Tibial artery (tissue), 4 donors: ENCODE measurements at regions not wholly inside any gene's neighbourhood (a gene's known extent, or its start where the extent isn't known, plus 50 kb on each side); places are given as distances from the start of the nearest gene placed in this dataset.
"Not testable (repeated sequence)": the region's sequence is repeated elsewhere in the genome, so short reads cannot be mapped to it uniquely, and the experiment has no call there.

Source experiments
- DNase-seq, 2 donors: peaks; one replicate each; pipeline ENCODE4 v3.0.0-alpha.2; 2019
- H3K27ac ChIP-seq, 2 donors: fragments of 200-600 bp; sonication (generic) in 1 of 2; 1 replicate in 1 of 2; 2 replicates in 1 of 2; pipeline ENCODE4 v1.5.1; 2018 to 2019; ENCODE audit warnings: mild to moderate bottlenecking in 1 of 2
- H3K27me3 ChIP-seq, 2 donors: fragments of 200-600 bp; sonication (generic) in 1 of 2; one replicate each; pipeline versions ENCODE4 v1.5.1 to v1.6.0; 2016 to 2019
- H3K36me3 ChIP-seq, 3 donors: fragments of 200-600 bp; sonication (generic) in 2 of 3; one replicate each; pipeline ENCODE4 v1.5.1; 2016 to 2019; ENCODE audit warnings: mild to moderate bottlenecking in 2 of 3
- H3K4me1 ChIP-seq, 4 donors: fragments of 200-600 bp; sonication (generic) in 2 of 4; 1 replicate in 3 of 4; 2 replicates in 1 of 4; pipeline ENCODE4 v1.5.1; 2016 to 2019
- H3K4me3 ChIP-seq, 2 donors: fragments of 200-600 bp; sonication (generic) in 1 of 2; 1 replicate in 1 of 2; 2 replicates in 1 of 2; pipeline ENCODE4 v1.5.1; 2018 to 2019; ENCODE audit warnings: mild to moderate bottlenecking in 2 of 2
- H3K9me3 ChIP-seq, 3 donors: fragments of 200-600 bp; sonication (generic) in 1 of 3; one replicate each; pipeline ENCODE4 v1.5.1; 2016 to 2019
- CTCF ChIP-seq, 2 experiments: fragments of 200-600 bp in 1 of 2; fragments of 450-650 bp in 1 of 2; IDR thresholded peaks; one replicate each; pipeline ENCODE4 v1.5.1; 2017 to 2019; ENCODE audit warnings: antibody characterized with exemption in 2 of 2, mild to moderate bottlenecking in 1 of 2, moderate library complexity in 1 of 2
- intact Hi-C: fragments of 100-400 bp; cut with DNase I; formaldehyde crosslinking; loops from one replicate; pipeline ENCODE4 v1.15.0; 2023; ENCODE audit warnings: low total_unique reads

GRCh38 chr1:88341447-88341846 lies 342.6 kb upstream of the PKN2 start:
- Histone ChIP-seq H3K36me3 (no peaks in the 10 kb centered on the region), H3K27ac (no peak overlapping the region), H3K9me3 (no peaks in the 10 kb centered on the region), H3K27me3 (no peaks in the 10 kb centered on the region), H3K4me1 (no peaks in the 10 kb centered on the region), H3K4me3 (no peak overlapping the region)
- intact Hi-C loops, result no loop called here
- DNase-seq, result no peak
- TF ChIP-seq CTCF (IDR thresholded peaks at IDR 0.05), result no peak

GRCh38 chr1:88342081-88342480 lies 342.0 kb upstream of the PKN2 start:
- H3K36me3 ChIP-seq, H3K9me3 ChIP-seq, H3K27ac ChIP-seq, H3K4me1 ChIP-seq, H3K27me3 ChIP-seq, intact Hi-C loops, DNase-seq, H3K4me3 ChIP-seq: not testable (repeated sequence)

- Histone ChIP-seq H3K4me1 (no peaks in the 10 kb centered on the region), H3K9me3 (no peaks in the 10 kb centered on the region), H3K4me3 (no peak overlapping the region), H3K27me3 (no peaks in the 10 kb centered on the region), H3K27ac (no peak overlapping the region), H3K36me3 (no peaks in the 10 kb centered on the region)
- no peak for TF ChIP-seq CTCF (IDR thresholded peaks at IDR 0.05)
- no peak for DNase-seq
- intact Hi-C loops, result no loop called here
Measured at GRCh38 chr1:88350648-88351047, 333.4 kb upstream of the PKN2 start.

- Histone ChIP-seq H3K27me3 (no peaks in the 10 kb centered on the region), H3K36me3 (no peaks in the 10 kb centered on the region), H3K27ac (no peak overlapping the region), H3K9me3 (no peaks in the 10 kb centered on the region), H3K4me3 (no peak overlapping the region), H3K4me1 (no peaks in the 10 kb centered on the region)
- no peak for DNase-seq
- intact Hi-C loops, result no loop called here
- no peak for TF ChIP-seq CTCF (IDR thresholded peaks at IDR 0.05)
Measured at GRCh38 chr1:88351960-88352359, 332.1 kb upstream of the PKN2 start.

- H3K36me3 ChIP-seq, result no peaks in the 10 kb centered on the region
- no peaks in the 10 kb centered on the region for H3K4me1 ChIP-seq
- no peak for TF ChIP-seq CTCF (IDR thresholded peaks at IDR 0.05)
- no peaks in the 10 kb centered on the region for H3K27me3 ChIP-seq
- no peak for DNase-seq
- intact Hi-C loops, result no loop called here
- H3K27ac ChIP-seq, result no peak overlapping the region
- no peak overlapping the region for H3K4me3 ChIP-seq
- no peaks in the 10 kb centered on the region for H3K9me3 ChIP-seq
Measured at GRCh38 chr1:88354256-88354655, 329.8 kb upstream of the PKN2 start.

GRCh38 chr1:88357729-88358128 lies 326.3 kb upstream of the PKN2 start:
- no peaks in the 10 kb centered on the region for H3K9me3 ChIP-seq
- intact Hi-C loops, result no loop called here
- no peak for DNase-seq
- no peaks in the 10 kb centered on the region for H3K27me3 ChIP-seq
- no peaks in the 10 kb centered on the region for H3K4me1 ChIP-seq
- TF ChIP-seq CTCF (IDR thresholded peaks at IDR 0.05), result no peak
- no peaks in the 10 kb centered on the region for H3K36me3 ChIP-seq
- no peak overlapping the region for H3K4me3 ChIP-seq
- H3K27ac ChIP-seq, result no peak overlapping the region
